ENCODE measurements at regions not wholly inside any gene's neighbourhood (a gene's known extent, or its start where the extent isn't known, plus 50 kb on each side); places are given as distances from the start of the nearest gene placed in this dataset.

DNA sequence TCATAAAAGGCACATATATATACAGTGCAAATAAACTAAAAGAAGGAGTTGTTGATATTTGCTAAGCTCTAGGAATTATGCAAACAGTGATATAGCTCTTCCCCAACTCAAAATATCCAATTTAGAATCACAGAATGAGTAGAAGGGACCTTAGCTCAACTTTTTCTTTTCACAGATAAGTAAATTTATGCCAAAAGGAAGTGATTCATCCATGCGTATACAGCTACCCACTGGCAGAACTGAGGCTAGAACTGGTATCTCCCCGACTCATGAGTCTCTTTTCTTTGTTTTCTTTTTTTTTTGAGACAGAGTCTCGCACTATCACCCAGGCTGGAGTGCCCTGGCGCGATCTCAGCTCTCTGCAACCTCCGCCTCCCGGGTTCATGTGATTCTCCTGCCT, 54.2 kb upstream of the SVIL start:
- TF ChIP-seq, protein P1, sequence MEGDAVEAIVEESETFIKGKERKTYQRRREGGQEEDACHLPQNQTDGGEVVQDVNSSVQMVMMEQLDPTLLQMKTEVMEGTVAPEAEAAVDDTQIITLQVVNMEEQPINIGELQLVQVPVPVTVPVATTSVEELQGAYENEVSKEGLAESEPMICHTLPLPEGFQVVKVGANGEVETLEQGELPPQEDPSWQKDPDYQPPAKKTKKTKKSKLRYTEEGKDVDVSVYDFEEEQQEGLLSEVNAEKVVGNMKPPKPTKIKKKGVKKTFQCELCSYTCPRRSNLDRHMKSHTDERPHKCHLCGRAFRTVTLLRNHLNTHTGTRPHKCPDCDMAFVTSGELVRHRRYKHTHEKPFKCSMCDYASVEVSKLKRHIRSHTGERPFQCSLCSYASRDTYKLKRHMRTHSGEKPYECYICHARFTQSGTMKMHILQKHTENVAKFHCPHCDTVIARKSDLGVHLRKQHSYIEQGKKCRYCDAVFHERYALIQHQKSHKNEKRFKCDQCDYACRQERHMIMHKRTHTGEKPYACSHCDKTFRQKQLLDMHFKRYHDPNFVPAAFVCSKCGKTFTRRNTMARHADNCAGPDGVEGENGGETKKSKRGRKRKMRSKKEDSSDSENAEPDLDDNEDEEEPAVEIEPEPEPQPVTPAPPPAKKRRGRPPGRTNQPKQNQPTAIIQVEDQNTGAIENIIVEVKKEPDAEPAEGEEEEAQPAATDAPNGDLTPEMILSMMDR (IDR thresholded peaks at IDR 0.05) = no peak
- no peak for TF ChIP-seq POLR2A (IDR thresholded peaks at IDR 0.05)

All from lower leg skin (tissue), 3 donors.